ENCODE measurements at regions not wholly inside any gene's neighbourhood (a gene's known extent, or its start where the extent isn't known, plus 50 kb on each side); places are given as distances from the start of the nearest gene placed in this dataset.

GRCh38 chr3:150269526-150269925, 138.6 kb upstream of the TSC22D2 start:
- Histone ChIP-seq H3K9me3 (ENCODE audit: control insufficient read depth, insufficient read depth, low read length) (no peaks in the 10 kb centered on the region), H3K9ac (ENCODE audit: low read depth, low read length) (no peak overlapping the region), H3K18ac (ENCODE audit: low read depth, low read length) (no peak overlapping the region; the same call in 1 of the 2 replicates), H2BK120ac (ENCODE audit: low read depth, low read length) (0 out of 2 replicates have a peak overlapping the region, but pooled peaks have one; percentile 48), H2BK5ac (ENCODE audit: low read depth, low read length, poor library complexity, severe bottlenecking) (peak overlapping the region; percentile 20), H2BK20ac (ENCODE audit: low read depth, low read length) (peak overlapping the region; percentile 14; the same call in 1 of the 2 replicates), H4K91ac (ENCODE audit: insufficient read depth, low read depth, low read length) (no peak overlapping the region), H3K4me3 (ENCODE audit: insufficient read depth, low read depth, low read length) (no peak overlapping the region), H3K14ac (replicated peaks; ENCODE audit: low read depth, low read length) (peak overlapping the region; percentile 19; the same call in 1 of the 2 replicates), H3K36me3 (ENCODE audit: control insufficient read depth, insufficient read depth, low read length) (no peaks in the 10 kb centered on the region), H3K4me1 (ENCODE audit: control insufficient read depth, insufficient read depth, low read length) (peaks cover 5% of the 10 kb centered on the region), H2BK15ac (ENCODE audit: low read depth, low read length) (no peak overlapping the region), H4K8ac (ENCODE audit: low read depth in 2 of 2, low read length in 2 of 2) (no peak overlapping the region), H2AK5ac (ENCODE audit: low read depth, low read length) (no peak overlapping the region), H3K4ac (ENCODE audit: low read depth, low read length) (no peak overlapping the region), H4K20me1 (ENCODE audit: insufficient read depth, low read length) (no peaks in the 10 kb centered on the region), H4K5ac (ENCODE audit: low read depth, low read length) (no peak overlapping the region; the same call in 1 of the 2 replicates), H3K4me2 (ENCODE audit: low read depth, low read length) (no peak overlapping the region), H3K9me1 (ENCODE audit: insufficient read depth, low read length) (peaks cover 5% of the 10 kb centered on the region; the same call in 1 of the 2 replicates), H2AFZ (replicated peaks; ENCODE audit: low read length, poor library complexity) (no peak overlapping the region), H3K56ac (ENCODE audit: extremely low read depth, insufficient read depth, low read length) (no peak overlapping the region), H3K23ac (ENCODE audit: low read depth, low read length) (no peak overlapping the region; the same call in 1 of the 2 replicates), H3K27me3 (ENCODE audit: control insufficient read depth, insufficient read depth, low read length) (no peaks in the 10 kb centered on the region), H3K27ac (ENCODE audit: insufficient read depth, low read length) (no peak overlapping the region), H3K79me1 (ENCODE audit: low read depth in 1 of 2, low read length in 2 of 2) (no peaks in the 10 kb centered on the region), H2AK9ac (replicated peaks; ENCODE audit: low read depth, low read length, poor library complexity) (no peak overlapping the region)
- TF ChIP-seq POLR2A (IDR thresholded peaks at IDR 0.05; ENCODE audit: low read depth, low read length) (no peak), CHD1 (IDR thresholded peaks at IDR 0.05; ENCODE audit: low read depth, low read length) (no peak), CEBPB (IDR thresholded peaks at IDR 0.05; ENCODE audit: low read depth, low read length) (peak; percentile 78)
- ChIA-PET CTCF (no interaction called here), POLR2A (ENCODE audit: unreplicated experiment) (no interaction called here)
- intact Hi-C loops (cut with micrococcal nuclease), result no loop called here
- no peak for ATAC-seq (ENCODE audit: low read depth)
- WGBS, 2 experiments (ENCODE audit: extremely low coverage in 2 of 2, insufficient read length in 1 of 2), result no CpG with 5 or more reads among the region's 3 CpGs
- dilution Hi-C loops (cut with HindIII; ENCODE audit: low sequenced_read_pairs, unreplicated experiment), result no loop called here
- no peak for DNase-seq
- in situ Hi-C loops (cut with MboI; ENCODE audit: low sequenced_read_pairs), result no loop called here
- BruUV-seq (replicated peaks), result no TSS peak

Data from IMR-90 (cell line).